ENCODE measurements at regions not wholly inside any gene's neighbourhood (a gene's known extent, or its start where the extent isn't known, plus 50 kb on each side); places are given as distances from the start of the nearest gene placed in this dataset.
"Not testable (repeated sequence)": the region's sequence is repeated elsewhere in the genome, so short reads cannot be mapped to it uniquely, and the experiment has no call there.

DNA sequence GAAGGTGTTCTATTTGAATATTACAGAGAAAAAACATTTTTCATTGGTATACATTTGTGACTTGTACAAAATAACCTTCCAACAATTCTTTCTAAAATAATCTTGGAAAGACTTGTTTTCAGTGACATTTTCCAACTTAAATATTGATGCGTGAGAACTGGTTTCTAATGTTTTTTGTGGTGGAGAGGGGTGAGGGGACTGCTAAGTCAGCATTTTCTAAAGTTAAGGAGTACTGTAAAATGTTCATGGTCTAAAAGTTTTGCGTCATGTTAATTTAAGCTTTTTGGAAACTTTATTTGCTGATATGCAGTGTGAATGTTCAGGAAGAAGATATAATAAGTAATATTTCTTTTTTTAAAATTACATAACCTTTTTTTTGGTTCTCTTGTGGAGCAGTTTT lies 229.3 kb downstream of the MAGEB5 start:
- no peak overlapping the region for H3K27ac ChIP-seq

DNA sequence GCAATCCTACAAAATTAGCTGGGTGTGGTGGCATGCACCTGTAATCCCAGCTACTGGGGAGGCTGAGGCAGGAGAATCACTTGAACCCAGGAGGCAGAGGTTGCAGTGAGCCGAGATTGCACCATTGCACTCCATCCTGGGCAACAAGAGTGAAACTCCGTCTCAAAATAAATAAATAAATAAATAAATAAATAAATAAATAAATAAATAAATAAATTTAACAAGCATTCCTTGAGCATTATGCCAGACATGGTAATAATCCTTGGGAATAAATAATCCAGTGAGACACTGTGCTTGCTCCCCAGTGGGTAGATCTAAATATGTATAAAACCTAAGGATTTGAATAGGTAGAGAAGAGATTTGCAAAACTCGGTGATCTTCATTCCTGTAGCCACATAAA lies 228.4 kb downstream of the MAGEB5 start:
- intact Hi-C loops (cut with DNase I); H3K27me3 ChIP-seq; H3K9me3 ChIP-seq: not testable (repeated sequence)

More for the DNA sequence above, 229.3 kb downstream of the MAGEB5 start:
- H3K9me3 ChIP-seq, result no peaks in the 10 kb centered on the region
- no peak for DNase-seq (ENCODE audit: extremely low spot score in 2 of 2)
- no peaks in the 10 kb centered on the region for H3K36me3 ChIP-seq
- intact Hi-C loops (cut with DNase I), result no loop called here
- H3K27me3 ChIP-seq, result no peaks in the 10 kb centered on the region
- TF ChIP-seq POLR2A (IDR thresholded peaks at IDR 0.05), result no peak
- TF ChIP-seq, protein P1, sequence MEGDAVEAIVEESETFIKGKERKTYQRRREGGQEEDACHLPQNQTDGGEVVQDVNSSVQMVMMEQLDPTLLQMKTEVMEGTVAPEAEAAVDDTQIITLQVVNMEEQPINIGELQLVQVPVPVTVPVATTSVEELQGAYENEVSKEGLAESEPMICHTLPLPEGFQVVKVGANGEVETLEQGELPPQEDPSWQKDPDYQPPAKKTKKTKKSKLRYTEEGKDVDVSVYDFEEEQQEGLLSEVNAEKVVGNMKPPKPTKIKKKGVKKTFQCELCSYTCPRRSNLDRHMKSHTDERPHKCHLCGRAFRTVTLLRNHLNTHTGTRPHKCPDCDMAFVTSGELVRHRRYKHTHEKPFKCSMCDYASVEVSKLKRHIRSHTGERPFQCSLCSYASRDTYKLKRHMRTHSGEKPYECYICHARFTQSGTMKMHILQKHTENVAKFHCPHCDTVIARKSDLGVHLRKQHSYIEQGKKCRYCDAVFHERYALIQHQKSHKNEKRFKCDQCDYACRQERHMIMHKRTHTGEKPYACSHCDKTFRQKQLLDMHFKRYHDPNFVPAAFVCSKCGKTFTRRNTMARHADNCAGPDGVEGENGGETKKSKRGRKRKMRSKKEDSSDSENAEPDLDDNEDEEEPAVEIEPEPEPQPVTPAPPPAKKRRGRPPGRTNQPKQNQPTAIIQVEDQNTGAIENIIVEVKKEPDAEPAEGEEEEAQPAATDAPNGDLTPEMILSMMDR (IDR thresholded peaks at IDR 0.05), result no peak
- TF ChIP-seq POLR2AphosphoS5 (IDR thresholded peaks at IDR 0.05; ENCODE audit: insufficient read depth in 1 of 2, low read depth in 1 of 2), result no peak
- H3K4me1 ChIP-seq, result no peaks in the 10 kb centered on the region
- H3K4me3 ChIP-seq, result no peak overlapping the region

DNA sequence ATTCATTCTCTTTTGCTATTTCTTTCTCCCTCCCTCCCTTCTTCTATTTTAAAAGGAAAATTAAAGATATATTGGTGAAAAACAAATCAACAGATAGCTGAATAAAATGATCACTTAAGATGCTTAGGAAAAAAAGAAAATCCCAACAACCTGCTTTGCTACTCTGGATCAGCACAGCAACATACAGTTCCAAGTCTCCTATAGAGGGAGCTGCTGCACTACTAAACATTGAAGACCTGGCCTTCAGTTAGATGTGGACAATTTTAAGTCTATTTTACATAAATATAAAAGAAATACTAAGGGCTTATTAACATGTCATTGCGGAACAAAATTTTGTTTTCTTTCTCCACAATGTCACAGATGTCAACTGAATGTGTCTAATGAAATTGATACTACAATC lies 226.4 kb downstream of the MAGEB5 start:
- intact Hi-C loops (cut with DNase I), result no loop called here
- Histone ChIP-seq H3K4me1 (no peaks in the 10 kb centered on the region), H3K27me3 (no peaks in the 10 kb centered on the region), H3K36me3 (no peaks in the 10 kb centered on the region), H3K4me3 (no peak overlapping the region), H3K27ac (no peak overlapping the region), H3K9me3 (no peaks in the 10 kb centered on the region)
- TF ChIP-seq, protein P1 (IDR thresholded peaks at IDR 0.05), result no peak
- no peak for TF ChIP-seq POLR2AphosphoS5 (IDR thresholded peaks at IDR 0.05; ENCODE audit: insufficient read depth in 1 of 2, low read depth in 1 of 2)
- no peak for TF ChIP-seq POLR2A (IDR thresholded peaks at IDR 0.05)
- no peak for DNase-seq (ENCODE audit: extremely low spot score in 2 of 2)

More for the DNA sequence above, 228.4 kb downstream of the MAGEB5 start:
- DNase-seq (ENCODE audit: extremely low spot score in 2 of 2); H3K27ac ChIP-seq; H3K36me3 ChIP-seq; H3K4me3 ChIP-seq; H3K4me1 ChIP-seq: not testable (repeated sequence)

DNA sequence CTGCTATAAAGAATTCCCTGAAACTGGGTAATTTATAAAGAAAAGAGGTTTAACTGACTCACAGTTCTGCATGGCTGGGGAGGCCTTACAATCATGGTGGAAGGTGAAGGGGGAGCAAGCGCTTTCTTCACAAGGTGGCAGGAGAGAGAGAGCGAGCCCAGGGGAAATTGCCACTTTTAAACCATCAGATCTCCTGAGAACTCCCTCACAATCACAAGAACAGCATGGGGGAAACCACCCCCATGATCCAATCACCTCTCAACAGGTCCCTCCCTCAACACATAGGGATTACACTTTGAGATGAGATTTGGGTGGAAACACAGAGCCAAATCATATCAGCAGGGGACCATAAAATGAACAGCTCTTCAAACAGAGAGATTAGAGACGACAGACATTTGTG lies 198.6 kb downstream of the MAGEB5 start:
- H3K4me1 ChIP-seq, result no peaks in the 10 kb centered on the region
- TF ChIP-seq, protein P1 (IDR thresholded peaks at IDR 0.05), result no peak
- no peak for TF ChIP-seq POLR2AphosphoS5 (IDR thresholded peaks at IDR 0.05; ENCODE audit: insufficient read depth in 1 of 2, low read depth in 1 of 2)
- TF ChIP-seq POLR2A (IDR thresholded peaks at IDR 0.05), result no peak
- no peak overlapping the region for H3K27ac ChIP-seq
- no peak for DNase-seq (ENCODE audit: extremely low spot score in 2 of 2)
- no peak overlapping the region for H3K4me3 ChIP-seq
- intact Hi-C loops (cut with DNase I), result no loop called here
- H3K9me3 ChIP-seq, result no peaks in the 10 kb centered on the region
- no peaks in the 10 kb centered on the region for H3K27me3 ChIP-seq
- no peaks in the 10 kb centered on the region for H3K36me3 ChIP-seq

DNA sequence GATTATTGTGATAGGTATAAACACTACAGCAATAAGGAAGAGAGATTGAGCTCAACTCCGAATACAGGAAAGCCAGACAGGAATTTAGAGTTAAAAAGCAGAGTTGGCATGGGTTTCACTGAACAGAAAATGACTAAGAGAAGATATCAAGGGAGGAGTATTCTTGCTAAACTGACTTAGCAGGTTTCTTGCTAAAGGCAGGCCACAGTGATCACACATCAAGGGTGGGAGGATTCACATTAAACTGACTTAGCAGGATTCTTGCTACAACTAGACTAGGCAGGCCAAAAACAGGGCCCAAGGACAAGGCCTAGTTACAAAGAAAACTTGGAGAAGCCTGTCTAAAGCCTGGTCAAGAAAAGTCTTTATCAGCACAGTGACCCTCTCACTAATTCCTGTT lies 195.1 kb downstream of the MAGEB5 start:
- intact Hi-C loops (cut with DNase I), result no loop called here
- no peak for DNase-seq (ENCODE audit: extremely low spot score in 2 of 2)
- H3K36me3 ChIP-seq, result no peaks in the 10 kb centered on the region
- H3K4me1 ChIP-seq, result no peaks in the 10 kb centered on the region
- no peak overlapping the region for H3K27ac ChIP-seq
- H3K4me3 ChIP-seq, result no peak overlapping the region
- TF ChIP-seq POLR2A (IDR thresholded peaks at IDR 0.05), result no peak
- TF ChIP-seq POLR2AphosphoS5 (IDR thresholded peaks at IDR 0.05; ENCODE audit: insufficient read depth in 1 of 2, low read depth in 1 of 2), result no peak
- TF ChIP-seq, protein P1 (IDR thresholded peaks at IDR 0.05), result no peak
- no peaks in the 10 kb centered on the region for H3K9me3 ChIP-seq
- no peaks in the 10 kb centered on the region for H3K27me3 ChIP-seq

DNA sequence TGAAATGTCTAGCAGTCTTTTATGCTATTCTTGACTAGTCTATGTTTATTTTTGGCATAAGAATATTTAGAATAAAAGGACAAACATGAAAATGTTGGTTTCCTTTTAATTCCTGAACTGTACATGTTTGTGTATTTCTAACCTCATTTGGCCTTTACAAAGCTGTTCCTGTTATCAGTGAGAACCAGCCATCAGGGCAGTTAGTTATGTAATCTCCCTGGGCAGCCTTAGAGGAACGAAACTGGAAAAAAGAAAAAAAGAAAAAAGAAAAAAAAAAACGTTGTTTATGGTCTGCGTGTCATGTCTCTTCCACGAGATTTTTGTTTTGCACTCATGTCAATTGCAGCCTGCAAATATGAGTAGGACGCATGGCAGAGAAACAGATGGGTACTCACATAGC lies 193.7 kb downstream of the MAGEB5 start:
- TF ChIP-seq, protein P1 (IDR thresholded peaks at IDR 0.05), result no peak
- TF ChIP-seq POLR2AphosphoS5 (IDR thresholded peaks at IDR 0.05; ENCODE audit: insufficient read depth in 1 of 2, low read depth in 1 of 2) (no peak), POLR2A (IDR thresholded peaks at IDR 0.05) (no peak)
- no peaks in the 10 kb centered on the region for H3K9me3 ChIP-seq
- DNase-seq (ENCODE audit: extremely low spot score in 2 of 2), result no peak
- no peaks in the 10 kb centered on the region for H3K27me3 ChIP-seq
- H3K27ac ChIP-seq, result no peak overlapping the region
- no peak overlapping the region for H3K4me3 ChIP-seq
- no peaks in the 10 kb centered on the region for H3K4me1 ChIP-seq
- intact Hi-C loops (cut with DNase I), result no loop called here
- H3K36me3 ChIP-seq, result no peaks in the 10 kb centered on the region

All from vagina (tissue), 2 donors.